ENCODE measurements at regions not wholly inside any gene's neighbourhood (a gene's known extent, or its start where the extent isn't known, plus 50 kb on each side); places are given as distances from the start of the nearest gene placed in this dataset.
A peak's percentile ranks its signal among the peaks of the same experiment; 100 is the strongest.

- TF ChIP-seq CTCF (IDR thresholded peaks at IDR 0.05; ENCODE audit: low read depth, low read length, missing control alignments), result peak; percentile 42
- no peak for DNase-seq (ENCODE audit: low read depth)
- in situ Hi-C loops (cut with HindIII; ENCODE audit: low sequenced_read_pairs), result no loop called here
- H3K4me3 ChIP-seq (ENCODE audit: low read depth, low read length), result peak overlapping the region; percentile 67
Measured at GRCh38 chr18:26656944-26657536, 108.7 kb upstream of the KCTD1 start.

GRCh38 chr18:26656431-26656943, 108.1 kb upstream of the KCTD1 start:
- no peak for TF ChIP-seq CTCF (IDR thresholded peaks at IDR 0.05; ENCODE audit: low read depth, low read length, missing control alignments)
- DNase-seq (ENCODE audit: low read depth), result no peak

GRCh38 chr18:26655525-26656430, 107.4 kb upstream of the KCTD1 start:
- in situ Hi-C loops (cut with HindIII; ENCODE audit: low sequenced_read_pairs), result no loop called here
- no peak for DNase-seq (ENCODE audit: low read depth)
- peak overlapping the region; percentile 67 for H3K4me3 ChIP-seq (ENCODE audit: low read depth, low read length)
- TF ChIP-seq CTCF (IDR thresholded peaks at IDR 0.05; ENCODE audit: low read depth, low read length, missing control alignments), result peak; percentile 30

More at GRCh38 chr18:26656431-26656943, 108.1 kb upstream of the KCTD1 start:
- in situ Hi-C loops (cut with HindIII; ENCODE audit: low sequenced_read_pairs), result no loop called here
- peak overlapping the region; percentile 67 for H3K4me3 ChIP-seq (ENCODE audit: low read depth, low read length)

GRCh38 chr18:26654616-26655524, 106.5 kb upstream of the KCTD1 start:
- peak overlapping the region; percentile 67 for H3K4me3 ChIP-seq (ENCODE audit: low read depth, low read length)

GRCh38 chr18:26653943-26654615, 105.7 kb upstream of the KCTD1 start:
- TF ChIP-seq CTCF (IDR thresholded peaks at IDR 0.05; ENCODE audit: low read depth, low read length, missing control alignments), result no peak
- no peak overlapping the region for H3K4me3 ChIP-seq (ENCODE audit: low read depth, low read length)
- DNase-seq (ENCODE audit: low read depth), result no peak
- in situ Hi-C loops (cut with HindIII; ENCODE audit: low sequenced_read_pairs), result no loop called here

More at GRCh38 chr18:26654616-26655524, 106.5 kb upstream of the KCTD1 start:
- no peak for DNase-seq (ENCODE audit: low read depth)
- in situ Hi-C loops (cut with HindIII; ENCODE audit: low sequenced_read_pairs), result no loop called here
- TF ChIP-seq CTCF (IDR thresholded peaks at IDR 0.05; ENCODE audit: low read depth, low read length, missing control alignments), result no peak

Measured in astrocyte of the cerebellum (primary cell).